NT2/D1 (cell line): ENCODE measurements at regions not wholly inside any gene's neighbourhood (a gene's known extent, or its start where the extent isn't known, plus 50 kb on each side); places are given as distances from the start of the nearest gene placed in this dataset.

ENCODE experiments used
- SUZ12 ChIP-seq: IDR thresholded peaks from 2 replicates; pipeline ENCODE4 v1.6.1; 2011; ENCODE audit not compliant: insufficient read length, insufficient read depth; ENCODE audit errors: extremely low read depth
- YY1 ChIP-seq: IDR thresholded peaks from 2 replicates; pipeline ENCODE4 v1.6.1; 2011; ENCODE audit not compliant: insufficient read length, insufficient read depth
- ZNF274 ChIP-seq: IDR thresholded peaks from 2 replicates; pipeline ENCODE4 v1.6.1; 2011; ENCODE audit warnings: mild to moderate bottlenecking, low read depth, low read length

DNA sequence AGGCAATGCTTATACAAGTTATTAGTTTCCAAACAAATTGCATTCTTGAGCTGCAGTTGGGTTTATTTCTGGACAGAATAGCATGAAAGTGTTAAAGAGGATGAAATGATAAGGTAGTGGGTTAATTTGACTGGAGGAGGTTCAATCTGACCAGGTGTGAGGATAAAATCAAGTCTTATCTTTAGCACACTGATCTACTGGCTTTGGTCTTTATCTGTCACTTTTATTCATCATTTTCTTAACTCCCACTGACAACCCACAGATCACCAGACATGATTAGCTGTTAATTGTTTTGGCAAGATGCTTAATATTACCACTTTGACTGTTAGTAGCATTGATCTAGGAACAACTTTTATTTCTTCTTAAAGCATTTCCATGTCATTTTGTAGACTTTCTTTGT is 74.4 kb upstream of the CNTLN start:
- TF ChIP-seq YY1 (no peak), SUZ12 (no peak), ZNF274 (no peak)
